Lower lobe of right lung (tissue), 2 donors: ENCODE measurements at regions not wholly inside any gene's neighbourhood (a gene's known extent, or its start where the extent isn't known, plus 50 kb on each side); places are given as distances from the start of the nearest gene placed in this dataset.

ENCODE experiments used
- ATAC-seq, 2 donors: fragments of 200-7000 bp; cut with Tn5 transposase; one replicate each; pipeline ENCODE4 v1.9.1; 2020 to 2022; ENCODE audit warnings: mild to moderate bottlenecking in 2 of 2, moderate library complexity in 2 of 2
- DNase-seq: peaks from one replicate; pipeline ENCODE4 v3.0.0-alpha.2; 2020
- H3K27ac ChIP-seq: fragments of 200-600 bp; one replicate; pipeline ENCODE4 v1.8.0; 2022
- H3K27me3 ChIP-seq: fragments of 200-600 bp; one replicate; pipeline ENCODE4 v1.8.0; 2022; ENCODE audit warnings: low read depth
- H3K36me3 ChIP-seq: fragments of 200-600 bp; one replicate; pipeline ENCODE4 v1.8.0; 2022; ENCODE audit warnings: mild to moderate bottlenecking
- H3K4me1 ChIP-seq: fragments of 200-600 bp; one replicate; pipeline ENCODE4 v1.8.0; 2022
- H3K4me3 ChIP-seq: fragments of 200-600 bp; one replicate; pipeline ENCODE4 v1.8.0; 2022; ENCODE audit warnings: mild to moderate bottlenecking
- H3K9me3 ChIP-seq: fragments of 200-600 bp; one replicate; pipeline ENCODE4 v1.8.0; 2022
- CTCF ChIP-seq: fragments of 200-600 bp; IDR thresholded peaks from one replicate; pipeline ENCODE4 v1.8.0; 2022; ENCODE audit warnings: antibody characterized with exemption, mild to moderate bottlenecking
- intact Hi-C: fragments of 100-400 bp; cut with DNase I; formaldehyde crosslinking; loops from one replicate; pipeline ENCODE4 v1.11.0; 2022
- donor health status: DM: no; HTN: yes; CAD: no; lungs with severe emphysema.

- Histone ChIP-seq H3K9me3 (no peaks in the 10 kb centered on the region), H3K27ac (no peak overlapping the region), H3K4me3 (no peak overlapping the region), H3K4me1 (no peaks in the 10 kb centered on the region), H3K27me3 (peaks cover 3% of the 10 kb centered on the region), H3K36me3 (no peaks in the 10 kb centered on the region)
- no peak for ATAC-seq
- no peak for TF ChIP-seq CTCF
- intact Hi-C loops = no loop called here
- no peak for DNase-seq
Observed at GRCh38 chr11:115939731-115940421, 435.7 kb upstream of the CADM1 start.

GRCh38 chr11:115939104-115939730, 435.0 kb upstream of the CADM1 start:
- Histone ChIP-seq H3K4me3 (no peak overlapping the region), H3K4me1 (no peaks in the 10 kb centered on the region), H3K9me3 (no peaks in the 10 kb centered on the region), H3K36me3 (no peaks in the 10 kb centered on the region), H3K27ac (no peak overlapping the region), H3K27me3 (peaks cover 3% of the 10 kb centered on the region)
- DNase-seq (no peak), ATAC-seq (no peak)
- intact Hi-C loops = no loop called here
- TF ChIP-seq CTCF = no peak

GRCh38 chr11:115933564-115933963, 429.3 kb upstream of the CADM1 start:
- Histone ChIP-seq H3K27ac (no peak overlapping the region), H3K4me1 (peaks cover 18% of the 10 kb centered on the region), H3K27me3 (peaks cover 3% of the 10 kb centered on the region), H3K36me3 (no peaks in the 10 kb centered on the region), H3K4me3 (no peak overlapping the region), H3K9me3 (no peaks in the 10 kb centered on the region)
- intact Hi-C loops = no loop called here
- TF ChIP-seq CTCF = no peak
- DNase-seq (no peak), ATAC-seq (no peak)

- Histone ChIP-seq H3K9me3 (no peaks in the 10 kb centered on the region), H3K27ac (no peak overlapping the region), H3K4me1 (peaks cover 18% of the 10 kb centered on the region), H3K27me3 (peaks cover 3% of the 10 kb centered on the region), H3K36me3 (no peaks in the 10 kb centered on the region), H3K4me3 (no peak overlapping the region)
- DNase-seq = no peak
- peak in 1 of 2 donors; percentile 34 for ATAC-seq
- intact Hi-C loops = no loop called here
- no peak for TF ChIP-seq CTCF
Observed at GRCh38 chr11:115931548-115932083, 427.4 kb upstream of the CADM1 start.

- Histone ChIP-seq H3K4me1 (peaks cover 18% of the 10 kb centered on the region), H3K4me3 (no peak overlapping the region), H3K36me3 (no peaks in the 10 kb centered on the region), H3K27me3 (peaks cover 3% of the 10 kb centered on the region), H3K27ac (no peak overlapping the region), H3K9me3 (no peaks in the 10 kb centered on the region)
- no peak for DNase-seq
- intact Hi-C loops = no loop called here
- no peak for TF ChIP-seq CTCF
- ATAC-seq = peak; percentile 55 to 83
Observed at GRCh38 chr11:115930886-115931547, 426.8 kb upstream of the CADM1 start.
